Liver (tissue), 3 donors: ENCODE measurements at regions not wholly inside any gene's neighbourhood (a gene's known extent, or its start where the extent isn't known, plus 50 kb on each side); places are given as distances from the start of the nearest gene placed in this dataset.

Experiments
- ATF3 ChIP-seq: IDR thresholded peaks from 2 replicates; pipeline ENCODE4 v1.6.1; 2016; ENCODE audit warnings: antibody characterized with exemption
- CTCF ChIP-seq: fragments of 150-350 bp; IDR thresholded peaks from 2 replicates; pipeline ENCODE4 v1.5.1; 2017; ENCODE audit warnings: improper control_type of control experiment, low read depth, low read length; ENCODE audit not compliant: missing input control
- GABPA ChIP-seq, 2 donors: IDR thresholded peaks in 1 of 2; conservative IDR thresholded peaks in 1 of 2; 2 replicates each; pipeline ENCODE4 v1.6.1; 2016; ENCODE audit warnings: antibody characterized with exemption in 2 of 2, mild to moderate bottlenecking in 1 of 2, moderate library complexity in 1 of 2
- MAX ChIP-seq: IDR thresholded peaks from 2 replicates; pipeline ENCODE4 v1.6.1; 2016; ENCODE audit warnings: antibody characterized with exemption
- RXRA ChIP-seq, 2 donors: IDR thresholded peaks; 2 replicates each; pipeline ENCODE4 v1.6.1; 2017 to 2018; ENCODE audit warnings: antibody characterized with exemption in 2 of 2, mild to moderate bottlenecking in 1 of 2
- SP1 ChIP-seq: IDR thresholded peaks from 2 replicates; pipeline ENCODE4 v1.6.1; 2018; ENCODE audit warnings: antibody characterized with exemption, mild to moderate bottlenecking
- TAF1 ChIP-seq: conservative IDR thresholded peaks from 2 replicates; pipeline ENCODE4 v1.6.1; 2016; ENCODE audit warnings: antibody characterized with exemption, mild to moderate bottlenecking
- YY1 ChIP-seq: IDR thresholded peaks from 2 replicates; pipeline ENCODE4 v1.6.1; 2016; ENCODE audit warnings: antibody characterized with exemption, mild to moderate bottlenecking
- donor health status: healthy.
- donor health status: healthy.

- TF ChIP-seq CTCF (no peak), MAX (no peak), RXRA (IDR thresholded peaks at IDR 0.05) (no peak), TAF1 (no peak), ATF3 (no peak), GABPA (IDR thresholded peaks at IDR 0.05 in 1 of 2, conservative IDR thresholded peaks at IDR 0.05 in 1 of 2) (no peak), YY1 (no peak), SP1 (no peak)
These were observed 1294.0 kb downstream of the AACS start for GRCh38 chr12:126359216-126359615.
